ENCODE measurements at regions not wholly inside any gene's neighbourhood (a gene's known extent, or its start where the extent isn't known, plus 50 kb on each side); places are given as distances from the start of the nearest gene placed in this dataset.

DNA sequence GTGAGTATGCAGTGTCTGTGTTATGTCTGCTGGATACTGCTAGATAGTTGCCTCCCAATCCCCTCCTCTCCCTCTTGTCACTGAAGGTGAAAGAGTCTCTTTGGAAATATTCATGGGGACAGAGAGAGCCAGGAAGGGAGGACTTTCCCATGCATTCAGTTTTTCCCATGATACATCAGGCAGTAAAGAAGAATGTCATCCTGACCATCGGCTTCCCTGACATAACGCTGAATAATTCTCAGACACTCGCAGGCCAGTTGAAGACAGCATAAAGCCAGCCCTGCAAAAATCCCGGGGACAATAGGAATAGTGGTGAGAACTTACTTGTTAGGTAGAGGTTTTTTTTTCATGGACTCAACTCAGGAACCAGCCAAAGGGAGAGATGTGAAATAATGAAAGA lies 58.1 kb downstream of the KLF4 start:
- no peaks in the 10 kb centered on the region for H3K4me1 Mint-ChIP-seq
- POLR2A ChIA-PET: no interaction called here
- H3K27me3 Mint-ChIP-seq: peaks cover 8 to 30% (median 11%) of the 10 kb centered on the region in 5 donors
- DNase-seq: no peak
- no peaks in the 10 kb centered on the region for H3K36me3 Mint-ChIP-seq
- H3K27ac Mint-ChIP-seq: no peak overlapping the region
- ATAC-seq: no peak
- H3K9me3 Mint-ChIP-seq: peaks cover 0 to under 1% (median 0%) of the 10 kb centered on the region in 9 donors
- H3K4me3 Mint-ChIP-seq: no peak overlapping the region

GRCh38 chr9:107430071-107430470 lies 59.5 kb downstream of the KLF4 start:
- Mint-ChIP-seq H3K9me3 (peaks cover 0 to 2% (median 0%) of the 10 kb centered on the region in 9 donors), H3K4me1 (peaks cover 2 to 5% (median 4%) of the 10 kb centered on the region in 4 donors), H3K36me3 (no peaks in the 10 kb centered on the region)

DNA sequence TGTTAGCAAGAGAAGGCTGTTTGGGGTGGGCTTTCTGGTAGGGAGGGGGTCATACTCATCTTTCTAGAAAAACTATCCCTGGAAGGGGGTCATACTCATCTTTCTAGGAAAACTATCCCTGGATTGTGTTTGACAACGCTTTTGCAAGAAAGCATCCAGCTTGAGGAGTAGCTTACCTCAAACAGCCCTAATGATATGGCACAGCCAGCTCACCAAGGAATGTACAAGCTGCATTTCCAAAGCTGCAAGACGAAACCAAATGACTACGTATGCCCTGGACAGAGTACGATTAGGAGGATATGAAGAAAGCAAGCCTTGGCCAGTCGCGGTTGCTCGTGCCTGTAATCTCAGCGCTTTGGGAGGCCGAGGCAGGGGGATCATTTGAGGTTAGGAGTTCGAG lies 63.4 kb downstream of the KLF4 start:
- Mint-ChIP-seq H3K27ac (no peak overlapping the region), H3K36me3 (no peaks in the 10 kb centered on the region), H3K4me1 (peaks cover 6 to 8% (median 6%) of the 10 kb centered on the region in 4 donors), H3K4me3 (no peak overlapping the region), H3K27me3 (peaks cover 10 to 51% (median 15%) of the 10 kb centered on the region in 5 donors), H3K9me3 (peaks cover 0 to 2% (median 0%) of the 10 kb centered on the region in 9 donors)
- DNase-seq: no peak
- POLR2A ChIA-PET: no interaction called here
- no peak for ATAC-seq

More at GRCh38 chr9:107430071-107430470, 59.5 kb downstream of the KLF4 start:
- DNase-seq: no peak
- Mint-ChIP-seq H3K27me3 (peaks cover 7 to 34% (median 10%) of the 10 kb centered on the region in 5 donors), H3K27ac (no peak overlapping the region), H3K4me3 (no peak overlapping the region)
- POLR2A ChIA-PET: no interaction called here
- ATAC-seq: no peak

DNA sequence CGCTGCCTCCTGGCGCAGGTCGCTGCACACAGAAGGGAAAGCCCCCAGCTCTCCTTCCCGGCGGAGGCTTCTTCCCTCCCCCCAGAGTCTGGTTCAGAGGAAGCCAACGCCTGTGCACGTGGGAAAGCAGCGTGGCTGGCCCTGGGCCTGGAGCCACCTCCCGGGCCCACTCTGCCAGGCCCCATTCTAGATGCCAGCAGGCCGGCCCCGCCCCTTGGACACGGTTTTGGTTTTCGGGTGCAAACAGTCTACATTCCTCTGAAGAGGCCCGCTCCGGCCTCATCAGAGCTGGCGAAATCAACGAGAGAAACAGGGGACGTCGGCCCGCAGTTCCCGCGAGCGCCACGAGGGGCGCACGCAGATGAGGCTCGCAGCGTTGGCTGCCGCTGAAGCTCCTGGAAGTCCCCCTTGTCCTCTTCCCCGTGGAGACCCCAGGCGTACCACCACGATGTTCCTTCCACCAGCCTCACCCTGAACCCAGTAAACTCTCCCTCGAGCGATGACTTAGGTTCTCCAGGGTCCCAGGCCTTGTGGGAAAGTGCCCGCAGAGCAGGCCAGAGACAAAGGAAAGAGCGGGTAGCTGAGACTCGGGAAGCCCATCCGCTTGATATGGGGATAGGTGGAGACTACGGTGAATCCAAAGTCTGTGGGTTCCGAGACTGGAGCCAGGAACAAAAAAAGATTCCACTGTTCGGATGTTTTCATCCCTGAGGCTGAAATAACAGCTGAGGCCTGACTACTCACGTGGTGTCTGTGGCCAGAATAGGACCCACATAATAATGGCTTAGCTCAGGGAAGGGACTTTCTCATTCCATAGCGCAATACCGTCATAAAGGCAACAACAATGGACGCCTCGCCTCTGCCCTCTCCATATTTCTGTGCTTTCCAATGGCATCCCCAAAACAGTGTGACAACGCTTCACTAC lies 64.2 kb downstream of the KLF4 start:
- H3K27ac Mint-ChIP-seq: peak overlapping the region in 2 of 10 donors; percentile 7 to 28
- DNase-seq (peak in 9 of 10 donors; percentile 4 to 62 (median 24)), ATAC-seq (peak; percentile 54 to 68)
- POLR2A ChIA-PET: no interaction called here
- H3K36me3 Mint-ChIP-seq: no peaks in the 10 kb centered on the region
- H3K27me3 Mint-ChIP-seq: peaks cover 6 to 48% (median 14%) of the 10 kb centered on the region in 5 donors
- peaks cover 0 to 2% (median 0%) of the 10 kb centered on the region in 9 donors for H3K9me3 Mint-ChIP-seq
- H3K4me3 Mint-ChIP-seq: peak overlapping the region; percentile 41 to 74 (median 61)
- peaks cover 6 to 8% (median 6%) of the 10 kb centered on the region in 4 donors for H3K4me1 Mint-ChIP-seq

GRCh38 chr9:107423540-107423939 lies 66.0 kb downstream of the KLF4 start:
- Mint-ChIP-seq H3K27ac (no peak overlapping the region), H3K4me1 (peaks cover 6 to 8% (median 6%) of the 10 kb centered on the region in 4 donors), H3K36me3 (no peaks in the 10 kb centered on the region), H3K9me3 (peaks cover 0 to 2% (median 0%) of the 10 kb centered on the region in 9 donors), H3K4me3 (no peak overlapping the region), H3K27me3 (peaks cover 4 to 49% (median 19%) of the 10 kb centered on the region in 5 donors)
- POLR2A ChIA-PET: no interaction called here
- no peak for ATAC-seq
- no peak for DNase-seq

GRCh38 chr9:107422189-107423185 lies 67.1 kb downstream of the KLF4 start:
- peaks cover 6 to 8% (median 6%) of the 10 kb centered on the region in 4 donors for H3K4me1 Mint-ChIP-seq
- ATAC-seq (no peak), DNase-seq (no peak)
- peaks cover 4 to 49% (median 19%) of the 10 kb centered on the region in 5 donors for H3K27me3 Mint-ChIP-seq
- no peaks in the 10 kb centered on the region for H3K36me3 Mint-ChIP-seq
- H3K9me3 Mint-ChIP-seq: peaks cover 0 to 2% (median 0%) of the 10 kb centered on the region in 9 donors
- H3K4me3 Mint-ChIP-seq: no peak overlapping the region
- POLR2A ChIA-PET: no interaction called here
- H3K27ac Mint-ChIP-seq: no peak overlapping the region

- Mint-ChIP-seq H3K27me3 (peaks cover 0 to 17% (median 2%) of the 10 kb centered on the region in 5 donors), H3K4me3 (no peak overlapping the region), H3K4me1 (no peaks in the 10 kb centered on the region), H3K36me3 (no peaks in the 10 kb centered on the region), H3K27ac (peak overlapping the region in 1 of 10 donors; percentile 53), H3K9me3 (peaks cover 0 to 7% (median 0%) of the 10 kb centered on the region in 9 donors)
- DNase-seq (no peak), ATAC-seq (no peak)
- POLR2A ChIA-PET: no interaction called here
Measured at GRCh38 chr9:107410420-107410819, 79.1 kb downstream of the KLF4 start.

GRCh38 chr9:107409581-107410389 lies 79.8 kb downstream of the KLF4 start:
- H3K27ac Mint-ChIP-seq: no peak overlapping the region
- H3K4me3 Mint-ChIP-seq: no peak overlapping the region
- ATAC-seq: no peak

DNA sequence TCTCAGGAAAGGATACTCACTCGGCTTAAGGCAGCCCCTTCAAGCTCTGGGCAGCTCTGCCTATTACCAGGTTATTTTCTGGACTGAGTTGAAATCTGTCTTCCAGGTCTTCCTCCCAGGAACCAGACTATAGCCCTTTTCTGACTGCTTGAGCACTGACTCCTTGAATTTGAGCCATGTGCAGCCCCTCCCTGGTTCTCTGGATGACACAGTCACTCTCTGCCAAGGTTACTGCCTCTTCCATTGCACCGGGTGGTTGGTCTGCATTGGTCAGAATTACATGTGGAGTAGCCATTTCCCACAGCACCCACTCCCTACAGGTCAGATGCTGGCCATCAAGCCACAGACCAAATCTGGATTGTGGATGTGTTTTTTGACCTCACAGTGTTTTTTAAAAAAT lies 81.9 kb downstream of the KLF4 start:
- peaks cover 0 to 14% (median 5%) of the 10 kb centered on the region in 5 donors for H3K27me3 Mint-ChIP-seq
- no peak overlapping the region for H3K4me3 Mint-ChIP-seq
- ATAC-seq (no peak), DNase-seq (no peak)
- H3K4me1 Mint-ChIP-seq: no peaks in the 10 kb centered on the region
- POLR2A ChIA-PET: no interaction called here
- no peaks in the 10 kb centered on the region for H3K36me3 Mint-ChIP-seq
- H3K27ac Mint-ChIP-seq: no peak overlapping the region
- peaks cover 0 to 4% (median 0%) of the 10 kb centered on the region in 9 donors for H3K9me3 Mint-ChIP-seq

More at GRCh38 chr9:107409581-107410389, 79.8 kb downstream of the KLF4 start:
- no peaks in the 10 kb centered on the region for H3K36me3 Mint-ChIP-seq
- no peaks in the 10 kb centered on the region for H3K4me1 Mint-ChIP-seq
- no peak for DNase-seq
- POLR2A ChIA-PET: no interaction called here
- H3K27me3 Mint-ChIP-seq: peaks cover 0 to 17% (median 2%) of the 10 kb centered on the region in 5 donors
- peaks cover 0 to 7% (median 0%) of the 10 kb centered on the region in 9 donors for H3K9me3 Mint-ChIP-seq

DNA sequence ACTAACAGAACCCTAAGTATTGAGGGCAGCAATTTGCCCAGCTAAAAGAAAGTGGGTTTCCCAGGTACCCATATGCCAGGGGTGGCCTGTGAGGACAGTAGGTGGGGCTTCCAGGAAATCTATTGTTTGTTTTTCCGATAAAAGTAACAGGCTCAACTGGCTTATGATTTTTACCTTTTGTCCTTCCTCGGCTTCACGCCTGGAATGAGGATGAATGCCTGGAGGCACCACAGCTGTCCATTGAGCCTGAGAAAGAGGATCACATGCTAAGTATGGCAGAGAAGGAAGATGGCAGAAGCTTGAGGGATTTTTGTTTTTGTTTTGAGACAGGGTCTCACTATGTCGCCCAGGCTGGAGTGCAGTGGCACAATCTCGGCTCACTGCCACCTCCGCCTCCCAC lies 84.1 kb downstream of the KLF4 start:
- Mint-ChIP-seq H3K4me1 (no peaks in the 10 kb centered on the region), H3K4me3 (no peak overlapping the region), H3K9me3 (no peaks in the 10 kb centered on the region), H3K27me3 (peaks cover 0 to 15% (median 7%) of the 10 kb centered on the region in 5 donors), H3K36me3 (no peaks in the 10 kb centered on the region), H3K27ac (no peak overlapping the region)
- DNase-seq: no peak
- no peak for ATAC-seq
- POLR2A ChIA-PET: no interaction called here

DNA sequence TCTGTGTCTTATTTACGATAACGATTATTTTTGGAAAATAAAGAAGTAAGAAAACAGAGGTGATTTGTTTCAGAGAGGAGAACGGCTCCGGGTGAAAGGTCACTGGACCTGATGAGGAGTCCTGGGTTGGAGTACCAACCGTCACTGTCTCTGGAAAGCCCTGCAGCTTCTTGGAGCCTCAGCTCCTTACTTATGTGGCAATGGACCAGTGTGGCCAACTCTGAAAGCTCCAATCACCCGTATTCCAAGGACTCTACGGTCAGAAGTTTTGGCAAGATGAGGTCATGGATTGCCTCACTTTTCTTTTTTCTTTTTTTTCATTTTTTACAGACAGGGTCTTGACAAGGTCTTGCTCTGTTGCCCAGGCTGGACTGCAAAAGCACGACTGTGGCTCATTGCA lies 84.8 kb downstream of the KLF4 start:
- H3K36me3 Mint-ChIP-seq: no peaks in the 10 kb centered on the region
- POLR2A ChIA-PET: no interaction called here
- no peak for ATAC-seq

DNA sequence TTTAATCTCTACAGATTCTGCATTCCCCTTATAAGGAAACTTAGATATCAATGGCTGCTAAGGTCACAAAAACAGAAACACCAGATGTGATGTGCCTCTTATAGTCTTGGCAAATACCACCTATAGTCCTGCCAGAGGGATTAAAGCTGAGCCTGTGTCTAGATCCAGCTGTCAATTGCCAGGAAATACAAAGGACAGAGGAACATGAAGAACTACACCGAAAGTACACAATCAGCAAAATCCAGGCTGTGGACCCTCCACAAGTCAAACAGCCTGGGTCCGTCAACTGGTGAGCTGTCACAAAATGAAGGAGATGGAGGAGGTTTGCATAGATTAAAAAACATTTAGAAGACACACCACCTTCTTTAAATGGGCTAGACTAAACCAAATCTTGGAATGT lies 85.4 kb downstream of the KLF4 start:
- Mint-ChIP-seq H3K4me3 (no peak overlapping the region), H3K36me3 (no peaks in the 10 kb centered on the region), H3K27ac (no peak overlapping the region), H3K9me3 (no peaks in the 10 kb centered on the region), H3K27me3 (peaks cover 0 to 15% (median 7%) of the 10 kb centered on the region in 5 donors), H3K4me1 (no peaks in the 10 kb centered on the region)
- POLR2A ChIA-PET: no interaction called here
- no peak for ATAC-seq
- DNase-seq: no peak

More for the DNA sequence above, 84.8 kb downstream of the KLF4 start:
- Mint-ChIP-seq H3K27ac (no peak overlapping the region), H3K4me3 (no peak overlapping the region), H3K4me1 (no peaks in the 10 kb centered on the region), H3K9me3 (no peaks in the 10 kb centered on the region), H3K27me3 (peaks cover 0 to 15% (median 7%) of the 10 kb centered on the region in 5 donors)
- DNase-seq: no peak
